H1 (cell line): ENCODE measurements at regions not wholly inside any gene's neighbourhood (a gene's known extent, or its start where the extent isn't known, plus 50 kb on each side); places are given as distances from the start of the nearest gene placed in this dataset.

ENCODE experiments used
- CTCF ChIA-PET: fragments of 300-600 bp; sonication (Branson Sonifier 250); formaldehyde crosslinking; loops from one replicate; lab custom pipeline; 2021; ENCODE audit not compliant: partially characterized antibody; lab: Charles Lee
- POLR2A ChIA-PET: fragments of 300-600 bp; sonication (Branson Sonifier 250); formaldehyde crosslinking; loops from one replicate; lab custom pipeline; 2021; ENCODE audit warnings: inconsistent platforms; ENCODE audit not compliant: partially characterized antibody; lab: Charles Lee
- DNase-seq, 2 experiments: peaks; one replicate each; pipeline versions ENCODE4 v3.0.0 to v3.0.0-alpha.2; 2010 to 2022; ENCODE audit warnings: low spot score in 2 of 2, low read depth in 1 of 2, mixed read lengths in 1 of 2
- FAIRE-seq: peaks from 2 replicates; lab custom pipeline; 2011; peaks lifted over from hg19 to GRCh38; lab: Jason Lieb, UNC
- H2AFZ ChIP-seq: 2 replicates; pipeline ENCODE4 v1.8.1; 2012; ENCODE audit warnings: low read length, inconsistent platforms
- H2AK5ac ChIP-seq: 2 replicates; pipeline ENCODE4 v1.6.1; 2013; ENCODE audit warnings: low read depth, low read length
- H2BK120ac ChIP-seq: replicated peaks from 2 replicates; pipeline ENCODE3; 2013; ENCODE audit warnings: low read depth, low read length, inconsistent platforms
- H2BK12ac ChIP-seq: 2 replicates; pipeline ENCODE4 v1.6.1; 2013; ENCODE audit warnings: low read depth, low read length
- H2BK15ac ChIP-seq: 2 replicates; pipeline ENCODE4 v1.6.1; 2013; ENCODE audit warnings: low read length
- H2BK20ac ChIP-seq: 2 replicates; pipeline ENCODE4 v1.6.1; 2013; ENCODE audit warnings: low read length
- H2BK5ac ChIP-seq: 2 replicates; pipeline ENCODE4 v1.6.1; 2013; ENCODE audit warnings: low read depth, low read length
- H3K14ac ChIP-seq: 2 replicates; pipeline ENCODE4 v1.6.1; 2013; ENCODE audit warnings: inconsistent platforms; ENCODE audit not compliant: insufficient read length
- H3K18ac ChIP-seq: 2 replicates; pipeline ENCODE4 v1.6.1; 2013; ENCODE audit warnings: low read length; ENCODE audit errors: extremely low read depth
- H3K23ac ChIP-seq: 2 replicates; pipeline ENCODE4 v1.6.1; 2013; ENCODE audit warnings: inconsistent platforms; ENCODE audit not compliant: insufficient read length
- H3K23me2 ChIP-seq: 2 replicates; pipeline ENCODE4 v1.6.1; 2013; ENCODE audit warnings: low read depth, low read length
- H3K27ac ChIP-seq: 2 replicates; pipeline ENCODE4 v1.6.1; 2011; ENCODE audit warnings: low read depth, low read length, inconsistent platforms
- H3K27me3 ChIP-seq, 4 experiments: replicated peaks in 1 of 4; 1 replicate in 1 of 4; 2 replicates in 3 of 4; pipeline versions ENCODE4 v1.6.1 to v1.8.1; 2011 to 2013; ENCODE audit warnings: low read length in 3 of 4, mild to moderate bottlenecking in 3 of 4, inconsistent platforms in 2 of 4, mixed read lengths in 2 of 4, moderate library complexity in 1 of 4; ENCODE audit not compliant: control insufficient read depth in 3 of 4, insufficient read depth in 3 of 4; ENCODE audit errors: extremely low read depth in 1 of 4
- H3K36me3 ChIP-seq, 4 experiments: 2 replicates each; pipeline versions ENCODE4 v1.6.1 to v1.8.1; 2011 to 2013; ENCODE audit warnings: mild to moderate bottlenecking in 4 of 4, low read length in 3 of 4, moderate library complexity in 2 of 4, control low read depth in 1 of 4, inconsistent platforms in 1 of 4; ENCODE audit not compliant: insufficient read depth in 4 of 4, control insufficient read depth in 2 of 4
- H3K4ac ChIP-seq: replicated peaks from 2 replicates; pipeline ENCODE3; 2013; ENCODE audit warnings: low read length, low read depth, mixed read lengths, inconsistent platforms; ENCODE audit not compliant: insufficient read length
- H3K4me1 ChIP-seq, 4 experiments: replicated peaks in 1 of 4; 1 replicate in 1 of 4; 2 replicates in 3 of 4; pipeline versions ENCODE4 v1.6.1 to v1.8.1; 2011 to 2013; ENCODE audit warnings: low read length in 3 of 4, inconsistent platforms in 2 of 4, mixed read lengths in 1 of 4; ENCODE audit not compliant: insufficient read depth in 4 of 4, control insufficient read depth in 3 of 4
- H3K4me2 ChIP-seq, 2 experiments: 2 replicates each; pipeline versions ENCODE4 v1.6.1 to v1.8.1; 2011 to 2013; ENCODE audit warnings: low read depth in 2 of 2, low read length in 2 of 2, control low read depth in 1 of 2, inconsistent platforms in 1 of 2, mild to moderate bottlenecking in 1 of 2; ENCODE audit not compliant: insufficient read depth in 1 of 2
- H3K4me3 ChIP-seq, 4 experiments: fragments of 200-600, 300-600 bp in 1 of 4; sonication (generic), shearing (Covaris generic), sonication (Bioruptor Twin) in 1 of 4; 2 replicates each; pipeline versions ENCODE4 v1.5.1 to v1.8.1; 2011 to 2016; ENCODE audit warnings: low read length in 4 of 4, low read depth in 3 of 4, control low read depth in 2 of 4, inconsistent platforms in 2 of 4, mild to moderate bottlenecking in 2 of 4, mixed read lengths in 1 of 4, moderate library complexity in 1 of 4; ENCODE audit not compliant: insufficient read depth in 2 of 4; ENCODE audit errors: extremely low read depth in 1 of 4
- H3K56ac ChIP-seq: replicated peaks from 2 replicates; pipeline ENCODE3; 2013; ENCODE audit warnings: low read depth, mild to moderate bottlenecking, mixed read lengths, low read length, inconsistent platforms; ENCODE audit not compliant: insufficient read length
- H3K79me1 ChIP-seq: 2 replicates; pipeline ENCODE4 v1.6.1; 2013; ENCODE audit warnings: low read depth, low read length, control low read depth
- H3K79me2 ChIP-seq, 2 experiments: 2 replicates each; pipeline versions ENCODE4 v1.6.1 to v1.8.1; 2012 to 2013; ENCODE audit warnings: low read length in 2 of 2, mild to moderate bottlenecking in 2 of 2, inconsistent platforms in 1 of 2; ENCODE audit not compliant: insufficient read depth in 2 of 2, control insufficient read depth in 1 of 2
- H3K9ac ChIP-seq, 4 experiments: replicated peaks in 1 of 4; 1 replicate in 1 of 4; 2 replicates in 3 of 4; pipeline versions ENCODE4 v1.6.1 to v1.8.1; 2011 to 2013; ENCODE audit warnings: low read depth in 3 of 4, low read length in 3 of 4, control low read depth in 2 of 4, mild to moderate bottlenecking in 2 of 4, moderate library complexity in 2 of 4, inconsistent platforms in 1 of 4; ENCODE audit errors: extremely low read depth in 1 of 4
- H3K9me3 ChIP-seq, 2 experiments: 2 replicates each; pipeline versions ENCODE4 v1.6.1 to v1.8.1; 2012 to 2013; ENCODE audit warnings: mild to moderate bottlenecking in 2 of 2, moderate library complexity in 2 of 2, control low read depth in 1 of 2, inconsistent platforms in 1 of 2, low read depth in 1 of 2, low read length in 1 of 2, mixed read lengths in 1 of 2; ENCODE audit not compliant: insufficient read depth in 2 of 2
- H4K20me1 ChIP-seq, 2 experiments: replicated peaks in 1 of 2; 2 replicates each; pipeline versions ENCODE3 to v1.8.1; 2011 to 2013; ENCODE audit warnings: inconsistent platforms in 2 of 2, low read length in 2 of 2, mild to moderate bottlenecking in 1 of 2; ENCODE audit not compliant: insufficient read depth in 2 of 2, control insufficient read depth in 1 of 2
- H4K5ac ChIP-seq: 2 replicates; pipeline ENCODE4 v1.6.1; 2013; ENCODE audit warnings: low read length, low read depth, mixed read lengths, inconsistent platforms; ENCODE audit not compliant: insufficient read length
- H4K8ac ChIP-seq: 2 replicates; pipeline ENCODE4 v1.8.0; 2013; ENCODE audit warnings: mild to moderate bottlenecking, moderate library complexity, low read length, inconsistent platforms; ENCODE audit not compliant: insufficient read depth; ENCODE audit errors: extremely low read depth
- H4K91ac ChIP-seq: replicated peaks from 2 replicates; pipeline ENCODE3; 2013; ENCODE audit warnings: low read length, mixed read lengths, inconsistent platforms; ENCODE audit not compliant: insufficient read length
- CTCF ChIP-seq, 3 experiments: IDR thresholded peaks; 1 replicate in 2 of 3; 2 replicates in 1 of 3; pipeline versions ENCODE4 v1.5.1 to v1.6.1; 2011; ENCODE audit warnings: low read length in 3 of 3, mild to moderate bottlenecking in 3 of 3, inconsistent platforms in 2 of 3, low read depth in 1 of 3, moderate library complexity in 1 of 3; ENCODE audit not compliant: insufficient read depth in 1 of 3; ENCODE audit errors: control extremely low read depth in 1 of 3
- E2F6 ChIP-seq: IDR thresholded peaks from 2 replicates; pipeline ENCODE4 v1.6.1; 2012; ENCODE audit warnings: inconsistent platforms
- MAX ChIP-seq: IDR thresholded peaks from 2 replicates; pipeline ENCODE4 v1.6.1; 2012; ENCODE audit warnings: inconsistent platforms
- NRF1 ChIP-seq: IDR thresholded peaks from 2 replicates; pipeline ENCODE4 v1.6.1; 2011; ENCODE audit warnings: mild to moderate bottlenecking, low read depth, low read length, improper control_type of control experiment
- PHF8 ChIP-seq: fragments of 200-600 bp; sonication (generic); conservative IDR thresholded peaks from 2 replicates; pipeline ENCODE4 v1.7.1; 2012; ENCODE audit warnings: low read depth, mild to moderate bottlenecking, inconsistent platforms, low read length, moderate library complexity
- RBBP5 ChIP-seq: IDR thresholded peaks from 2 replicates; pipeline ENCODE4 v1.7.1; 2012; ENCODE audit warnings: low read depth, mild to moderate bottlenecking, inconsistent platforms, low read length, moderate library complexity, borderline replicate concordance
- SIN3A ChIP-seq, 2 experiments: IDR thresholded peaks in 1 of 2; conservative IDR thresholded peaks in 1 of 2; 2 replicates each; pipeline ENCODE4 v1.6.1; 2011 to 2012; ENCODE audit warnings: low read length in 2 of 2, improper control_type of control experiment in 1 of 2, low read depth in 1 of 2, mild to moderate bottlenecking in 1 of 2
- SP1 ChIP-seq: IDR thresholded peaks from 2 replicates; pipeline ENCODE4 v1.6.1; 2011; ENCODE audit warnings: low read depth, low read length
- SP2 ChIP-seq: IDR thresholded peaks from 2 replicates; pipeline ENCODE4 v1.6.1; 2012; ENCODE audit warnings: mild to moderate bottlenecking, low read length, inconsistent platforms
- TAF1 ChIP-seq: IDR thresholded peaks from 2 replicates; pipeline ENCODE4 v1.6.1; 2011; ENCODE audit warnings: mild to moderate bottlenecking, low read depth, low read length
- TBP ChIP-seq: IDR thresholded peaks from 2 replicates; pipeline ENCODE4 v1.6.1; 2011; ENCODE audit warnings: low read depth, low read length, improper control_type of control experiment
- ZNF274 ChIP-seq: IDR thresholded peaks from 2 replicates; pipeline ENCODE4 v1.7.0; 2012; ENCODE audit warnings: low read length, borderline replicate concordance; ENCODE audit errors: extremely low read depth
- WGBS, 2 experiments: shearing (Covaris generic) in 1 of 2; methylation state at CpG; one replicate each; pipeline versions ENCODE4 v1.1.6 to v1.1.7; 2013 to 2015; ENCODE audit warnings: low lambda C conversion rate in 2 of 2, mixed read lengths in 2 of 2, inconsistent platforms in 1 of 2, low coverage in 1 of 2, missing lambda C conversion rate in 1 of 2; ENCODE audit not compliant: insufficient replicate concordance in 2 of 2, insufficient coverage in 1 of 2, insufficient read length in 1 of 2; ENCODE audit errors: extremely low coverage in 1 of 2, missing lambda C conversion rate in 1 of 2; 5-methylcytosine and 5-hydroxymethylcytosine counted together

- no peak overlapping the region for H3K4me2 ChIP-seq
- no peak overlapping the region for H2BK15ac ChIP-seq
- no peak overlapping the region for H2BK12ac ChIP-seq
- no peaks in the 10 kb centered on the region for H4K20me1 ChIP-seq
- H4K8ac ChIP-seq = no peak overlapping the region
- no peak for FAIRE-seq
- no peaks in the 10 kb centered on the region for H3K9me3 ChIP-seq
- no peaks in the 10 kb centered on the region for H3K79me2 ChIP-seq
- H3K79me1 ChIP-seq = no peaks in the 10 kb centered on the region
- H4K91ac ChIP-seq = no peak overlapping the region
- no peaks in the 10 kb centered on the region for H3K36me3 ChIP-seq
- no peak overlapping the region for H3K56ac ChIP-seq
- H3K4me1 ChIP-seq = no peaks in the 10 kb centered on the region
- H3K18ac ChIP-seq = no peak overlapping the region
- H3K9ac ChIP-seq = no peak overlapping the region
- no peaks in the 10 kb centered on the region for H3K27me3 ChIP-seq
- H2AFZ ChIP-seq = no peak overlapping the region
- ChIA-PET POLR2A (no interaction called here), CTCF (interaction anchor here (0.6 kb wide), 1 partner anchor 1003 kb away, joined by 4 read pairs; no protein-coding TSS in a partner anchor)
- no peak overlapping the region for H3K27ac ChIP-seq
- no peak overlapping the region for H2BK5ac ChIP-seq
- no peak overlapping the region for H3K23ac ChIP-seq
- H2BK120ac ChIP-seq = no peak overlapping the region
- no peak overlapping the region for H3K14ac ChIP-seq
- no peak overlapping the region for H4K5ac ChIP-seq
- H2BK20ac ChIP-seq = no peak overlapping the region
- no peak for DNase-seq
- 88% methylated on average over 1 of the region's 1 CpG; no CpG with 5 or more reads in 1 of the 2 experiments for WGBS, 2 experiments
- H2AK5ac ChIP-seq = no peak overlapping the region
- no peak overlapping the region for H3K4me3 ChIP-seq
- no peak overlapping the region for H3K4ac ChIP-seq
- H3K23me2 ChIP-seq = no peaks in the 10 kb centered on the region
- no peak for TF ChIP-seq TAF1
- no peak for TF ChIP-seq SP1
- TF ChIP-seq PHF8 = no peak
- TF ChIP-seq TBP = no peak
- TF ChIP-seq ZNF274 = no peak
- TF ChIP-seq SP2 = no peak
- TF ChIP-seq E2F6 = no peak
- no peak for TF ChIP-seq CTCF (IDR thresholded peaks at IDR 0.05; ENCODE audit: control extremely low read depth in 1 of 3, insufficient read depth in 1 of 3, low read depth in 1 of 3, low read length in 3 of 3)
- no peak for TF ChIP-seq MAX
- no peak for TF ChIP-seq NRF1
- no peak for TF ChIP-seq SIN3A (conservative IDR thresholded peaks at IDR 0.05 in 1 of 2, IDR thresholded peaks at IDR 0.05 in 1 of 2; ENCODE audit: low read depth in 1 of 2, low read length in 2 of 2)
- TF ChIP-seq RBBP5 = no peak
These were observed 596.3 kb upstream of the MGAT4C start for GRCh38 chr12:86852451-86852850.
